ENCODE measurements at regions not wholly inside any gene's neighbourhood (a gene's known extent, or its start where the extent isn't known, plus 50 kb on each side); places are given as distances from the start of the nearest gene placed in this dataset.

DNA sequence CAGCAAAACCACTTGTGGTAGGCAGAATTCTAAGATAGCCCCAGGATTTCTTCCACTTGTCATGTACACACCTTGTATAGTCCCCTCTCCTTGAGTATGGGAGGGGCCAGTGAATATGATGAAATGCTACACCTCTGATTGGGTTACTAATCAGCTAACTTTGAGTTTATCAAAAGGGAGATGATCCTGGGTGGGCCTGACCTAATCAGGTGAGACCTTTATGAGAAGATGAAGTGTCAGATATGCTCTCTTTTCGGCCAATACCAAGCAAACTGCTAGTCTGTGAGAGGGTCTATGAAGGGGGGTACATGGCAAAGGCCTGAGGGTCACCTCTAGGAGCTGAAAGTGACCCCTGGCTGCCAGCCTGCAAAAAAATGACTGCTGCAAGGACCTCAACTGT is 154.3 kb upstream of the CRY1 start:
- TF ChIP-seq, protein P1, sequence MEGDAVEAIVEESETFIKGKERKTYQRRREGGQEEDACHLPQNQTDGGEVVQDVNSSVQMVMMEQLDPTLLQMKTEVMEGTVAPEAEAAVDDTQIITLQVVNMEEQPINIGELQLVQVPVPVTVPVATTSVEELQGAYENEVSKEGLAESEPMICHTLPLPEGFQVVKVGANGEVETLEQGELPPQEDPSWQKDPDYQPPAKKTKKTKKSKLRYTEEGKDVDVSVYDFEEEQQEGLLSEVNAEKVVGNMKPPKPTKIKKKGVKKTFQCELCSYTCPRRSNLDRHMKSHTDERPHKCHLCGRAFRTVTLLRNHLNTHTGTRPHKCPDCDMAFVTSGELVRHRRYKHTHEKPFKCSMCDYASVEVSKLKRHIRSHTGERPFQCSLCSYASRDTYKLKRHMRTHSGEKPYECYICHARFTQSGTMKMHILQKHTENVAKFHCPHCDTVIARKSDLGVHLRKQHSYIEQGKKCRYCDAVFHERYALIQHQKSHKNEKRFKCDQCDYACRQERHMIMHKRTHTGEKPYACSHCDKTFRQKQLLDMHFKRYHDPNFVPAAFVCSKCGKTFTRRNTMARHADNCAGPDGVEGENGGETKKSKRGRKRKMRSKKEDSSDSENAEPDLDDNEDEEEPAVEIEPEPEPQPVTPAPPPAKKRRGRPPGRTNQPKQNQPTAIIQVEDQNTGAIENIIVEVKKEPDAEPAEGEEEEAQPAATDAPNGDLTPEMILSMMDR (conservative IDR thresholded peaks at IDR 0.05 in 1 of 2, IDR thresholded peaks at IDR 0.05 in 1 of 2; ENCODE audit: low read depth in 1 of 2, low read length in 2 of 2), result no peak
- no peak for TF ChIP-seq EZH2 (IDR thresholded peaks at IDR 0.05; ENCODE audit: low read length, missing control alignments)

All from fibroblast of lung (primary cell).